ENCODE measurements at regions not wholly inside any gene's neighbourhood (a gene's known extent, or its start where the extent isn't known, plus 50 kb on each side); places are given as distances from the start of the nearest gene placed in this dataset.

GRCh38 chr3:159802864-159803263 lies 185.8 kb upstream of the IL12A start:
- Histone ChIP-seq H3K27me3 (ENCODE audit: insufficient read depth) (no peaks in the 10 kb centered on the region), H3K9me2 (no peaks in the 10 kb centered on the region), H2AFZ (ENCODE audit: low read depth) (no peak overlapping the region), H3K4me1 (ENCODE audit: control insufficient read depth in 1 of 2, insufficient read depth in 2 of 2, low read depth in 1 of 2, low read length in 1 of 2) (peaks cover 0 to 2% of the 10 kb centered on the region in 2 experiments; a peak in 1 of 4 replicates), H3F3A (replicated peaks; ENCODE audit: insufficient read depth) (no peaks in the 10 kb centered on the region), H3K9ac (no peak overlapping the region), H3K9me3 (no peaks in the 10 kb centered on the region), H3K4me2 (no peak overlapping the region), H3K4me3 (ENCODE audit: low read depth in 2 of 2, low read length in 1 of 2) (no peak overlapping the region), H3K79me2 (ENCODE audit: insufficient read depth) (peaks cover 95% of the 10 kb centered on the region), H3K36me3 (replicated peaks in 1 of 2; ENCODE audit: control insufficient read depth in 1 of 2, insufficient read depth in 2 of 2, low read length in 1 of 2) (no peaks in the 10 kb centered on the region), H3K27ac (ENCODE audit: low read depth in 2 of 2, low read length in 1 of 2) (no peak overlapping the region), H4K20me1 (ENCODE audit: insufficient read depth) (peaks cover 29% of the 10 kb centered on the region; the same call in 1 of the 2 replicates)
- WGBS (ENCODE audit: low lambda C conversion rate), result 100% methylated on average over 2 of the region's 2 CpGs
- TF ChIP-seq MEF2A (IDR thresholded peaks at IDR 0.05; ENCODE audit: borderline replicate concordance, low read depth) (no peak), SMC3 (IDR thresholded peaks at IDR 0.05; ENCODE audit: low read depth, low read length) (no peak), YY1 (IDR thresholded peaks at IDR 0.05; ENCODE audit: low read depth) (no peak), MXI1 (IDR thresholded peaks at IDR 0.05; ENCODE audit: low read depth, low read length) (no peak), EZH2phosphoT487 (IDR thresholded peaks at IDR 0.05; ENCODE audit: borderline replicate concordance, low read depth) (no peak), USF1 (IDR thresholded peaks at IDR 0.05; ENCODE audit: borderline replicate concordance, low read depth) (no peak), ELF1 (IDR thresholded peaks at IDR 0.05) (no peak)
- TF ChIP-seq, protein P1, sequence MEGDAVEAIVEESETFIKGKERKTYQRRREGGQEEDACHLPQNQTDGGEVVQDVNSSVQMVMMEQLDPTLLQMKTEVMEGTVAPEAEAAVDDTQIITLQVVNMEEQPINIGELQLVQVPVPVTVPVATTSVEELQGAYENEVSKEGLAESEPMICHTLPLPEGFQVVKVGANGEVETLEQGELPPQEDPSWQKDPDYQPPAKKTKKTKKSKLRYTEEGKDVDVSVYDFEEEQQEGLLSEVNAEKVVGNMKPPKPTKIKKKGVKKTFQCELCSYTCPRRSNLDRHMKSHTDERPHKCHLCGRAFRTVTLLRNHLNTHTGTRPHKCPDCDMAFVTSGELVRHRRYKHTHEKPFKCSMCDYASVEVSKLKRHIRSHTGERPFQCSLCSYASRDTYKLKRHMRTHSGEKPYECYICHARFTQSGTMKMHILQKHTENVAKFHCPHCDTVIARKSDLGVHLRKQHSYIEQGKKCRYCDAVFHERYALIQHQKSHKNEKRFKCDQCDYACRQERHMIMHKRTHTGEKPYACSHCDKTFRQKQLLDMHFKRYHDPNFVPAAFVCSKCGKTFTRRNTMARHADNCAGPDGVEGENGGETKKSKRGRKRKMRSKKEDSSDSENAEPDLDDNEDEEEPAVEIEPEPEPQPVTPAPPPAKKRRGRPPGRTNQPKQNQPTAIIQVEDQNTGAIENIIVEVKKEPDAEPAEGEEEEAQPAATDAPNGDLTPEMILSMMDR (IDR thresholded peaks at IDR 0.05), result no peak
- CTCF ChIA-PET, result interaction anchor here (0.9 to 8.0 kb wide), 4 partner anchors 35 to 542 kb away, joined by 3 to 135 read pairs (median 4); no protein-coding TSS in a partner anchor
- DNase-seq, result no peak
- POLR2A ChIA-PET, result interaction anchor here (0.6 kb wide), 1 partner anchor 10 kb away, joined by 3 read pairs; no protein-coding TSS in a partner anchor

GRCh38 chr3:159803459-159803858 lies 185.2 kb upstream of the IL12A start:
- peaks cover 95% of the 10 kb centered on the region for H3K79me2 ChIP-seq (ENCODE audit: insufficient read depth)
- no peak overlapping the region for H3K27ac ChIP-seq (ENCODE audit: low read depth in 2 of 2, low read length in 1 of 2)
- no peak overlapping the region for H3K4me3 ChIP-seq (ENCODE audit: low read depth in 2 of 2, low read length in 1 of 2)
- H3F3A ChIP-seq (replicated peaks; ENCODE audit: insufficient read depth), result no peaks in the 10 kb centered on the region
- H4K20me1 ChIP-seq (ENCODE audit: insufficient read depth), result peaks cover 34% of the 10 kb centered on the region; the same call in 1 of the 2 replicates
- no peaks in the 10 kb centered on the region for H3K27me3 ChIP-seq (ENCODE audit: insufficient read depth)
- no peaks in the 10 kb centered on the region for H3K36me3 ChIP-seq (replicated peaks in 1 of 2; ENCODE audit: control insufficient read depth in 1 of 2, insufficient read depth in 2 of 2, low read length in 1 of 2)
- ChIA-PET CTCF (interaction anchor here (0.5 to 8.0 kb wide), 11 partner anchors 14 to 959 kb away, joined by 3 to 135 read pairs (median 6); no protein-coding TSS in a partner anchor), POLR2A (interaction anchor here (0.6 kb wide), 1 partner anchor 10 kb away, joined by 3 read pairs; no protein-coding TSS in a partner anchor)
- DNase-seq, result no peak
- H3K4me2 ChIP-seq, result no peak overlapping the region
- H3K9me2 ChIP-seq, result no peaks in the 10 kb centered on the region
- no peaks in the 10 kb centered on the region for H3K9me3 ChIP-seq
- TF ChIP-seq MXI1 (IDR thresholded peaks at IDR 0.05; ENCODE audit: low read depth, low read length) (no peak), GATA2 (CRISPR knock-in tag; IDR thresholded peaks at IDR 0.05) (no peak), TEAD4 (IDR thresholded peaks at IDR 0.05; ENCODE audit: borderline replicate concordance, insufficient read depth) (no peak), YY1 (IDR thresholded peaks at IDR 0.05; ENCODE audit: low read depth) (no peak), RAD21 (IDR thresholded peaks at IDR 0.05; ENCODE audit: low read length) (no peak), USF1 (IDR thresholded peaks at IDR 0.05; ENCODE audit: borderline replicate concordance, low read depth) (no peak)
- TF ChIP-seq, protein P1 (IDR thresholded peaks at IDR 0.05), result no peak
- TF ChIP-seq, protein P2, sequence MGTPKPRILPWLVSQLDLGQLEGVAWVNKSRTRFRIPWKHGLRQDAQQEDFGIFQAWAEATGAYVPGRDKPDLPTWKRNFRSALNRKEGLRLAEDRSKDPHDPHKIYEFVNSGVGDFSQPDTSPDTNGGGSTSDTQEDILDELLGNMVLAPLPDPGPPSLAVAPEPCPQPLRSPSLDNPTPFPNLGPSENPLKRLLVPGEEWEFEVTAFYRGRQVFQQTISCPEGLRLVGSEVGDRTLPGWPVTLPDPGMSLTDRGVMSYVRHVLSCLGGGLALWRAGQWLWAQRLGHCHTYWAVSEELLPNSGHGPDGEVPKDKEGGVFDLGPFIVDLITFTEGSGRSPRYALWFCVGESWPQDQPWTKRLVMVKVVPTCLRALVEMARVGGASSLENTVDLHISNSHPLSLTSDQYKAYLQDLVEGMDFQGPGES (IDR thresholded peaks at IDR 0.05; ENCODE audit: low read depth, low read length), result no peak
- WGBS (ENCODE audit: low lambda C conversion rate), result 79% methylated on average over 3 of the region's 3 CpGs
- H3K4me1 ChIP-seq (ENCODE audit: control insufficient read depth in 1 of 2, insufficient read depth in 2 of 2, low read depth in 1 of 2, low read length in 1 of 2), result peaks cover 0 to 2% of the 10 kb centered on the region in 2 experiments; a peak in 1 of 4 replicates
- no peak overlapping the region for H2AFZ ChIP-seq (ENCODE audit: low read depth)
- no peak overlapping the region for H3K9ac ChIP-seq
